ENCODE measurements at regions not wholly inside any gene's neighbourhood (a gene's known extent, or its start where the extent isn't known, plus 50 kb on each side); places are given as distances from the start of the nearest gene placed in this dataset.

- no peak for DNase-seq
These were observed 115.3 kb upstream of the C1QTNF9B start for GRCh38 chr13:24012648-24013047.

DNA sequence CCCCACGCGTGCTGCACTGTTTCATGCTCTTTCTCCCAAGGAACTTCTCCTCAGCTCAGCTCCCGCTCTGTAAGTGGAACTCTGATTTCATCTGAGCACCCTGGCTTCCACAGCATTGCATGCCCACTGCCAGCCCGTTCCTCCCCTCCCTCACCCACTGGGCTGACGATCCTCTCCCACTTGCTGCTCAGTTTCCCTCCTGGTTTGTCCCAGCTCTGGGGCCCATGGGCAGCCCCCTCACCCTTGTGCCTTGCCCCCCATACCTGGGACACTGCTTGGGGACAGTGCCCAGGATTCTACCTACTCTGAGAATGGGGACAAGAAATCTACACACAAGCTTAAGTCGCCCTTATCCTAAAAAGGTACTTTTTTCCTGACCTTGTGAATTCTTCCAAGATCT, 115.9 kb upstream of the C1QTNF9B start:
- DNase-seq = no peak

DNA sequence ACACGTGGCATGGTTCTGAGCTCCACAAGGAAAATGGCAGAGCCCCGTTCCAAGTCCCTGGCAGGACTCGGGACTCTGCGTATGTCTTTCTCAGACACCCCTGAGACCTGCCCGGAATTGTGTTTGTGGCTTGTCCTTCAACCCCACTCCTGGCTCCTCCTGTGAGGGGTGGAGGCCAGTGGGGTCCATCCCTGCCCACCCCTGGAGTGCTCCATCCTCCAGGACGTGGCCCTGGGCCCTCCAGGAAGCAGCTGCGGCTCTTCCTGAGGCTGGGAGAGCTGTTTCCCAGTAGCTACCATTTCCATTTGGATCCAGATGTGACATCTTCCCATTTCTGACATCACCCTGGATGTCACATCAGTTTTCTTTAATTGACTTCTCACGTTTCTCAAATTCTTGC, 118.7 kb upstream of the C1QTNF9B start:
- DNase-seq = no peak

- DNase-seq = no peak
These were observed 125.3 kb upstream of the C1QTNF9B start for GRCh38 chr13:24022568-24022967.

DNA sequence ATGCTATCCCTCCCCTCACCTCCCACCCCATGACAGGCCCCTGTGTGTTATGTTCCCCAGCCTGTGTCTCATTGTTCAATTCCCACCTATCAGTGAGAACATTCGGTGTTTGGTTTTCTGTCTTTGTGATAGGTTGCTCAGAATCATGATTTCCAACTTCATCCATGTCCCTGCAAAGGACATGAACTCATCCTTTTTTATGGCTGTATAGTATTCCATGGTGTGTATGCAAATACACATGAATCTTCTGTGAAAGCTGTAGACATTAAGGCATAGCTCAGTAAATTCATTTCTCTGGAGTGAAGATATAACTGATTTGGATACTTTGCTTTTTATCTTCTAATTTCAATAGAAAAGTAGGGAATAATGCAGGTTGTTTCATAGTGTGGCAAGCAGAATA, 125.8 kb upstream of the C1QTNF9B start:
- no peak for DNase-seq

DNA sequence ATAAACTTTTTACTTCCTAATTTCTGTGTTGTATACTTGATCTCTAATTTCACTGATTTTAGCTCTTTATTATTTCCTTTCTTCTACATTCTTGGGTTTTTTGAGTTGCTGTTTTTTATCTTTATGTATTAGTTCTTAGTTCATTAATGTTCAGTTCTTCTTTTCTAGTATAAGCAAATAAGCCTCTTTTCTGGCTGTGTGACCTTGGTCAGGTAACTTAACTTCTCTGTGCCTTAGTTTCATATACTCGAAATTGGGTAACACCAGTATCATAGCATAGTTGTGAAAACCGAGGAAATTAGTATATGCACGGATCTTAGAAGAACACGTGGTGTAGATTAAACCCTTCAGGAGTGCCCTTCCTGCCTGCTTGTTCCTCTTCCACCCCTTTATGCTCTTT, 130.2 kb upstream of the C1QTNF9B start:
- DNase-seq = no peak

DNA sequence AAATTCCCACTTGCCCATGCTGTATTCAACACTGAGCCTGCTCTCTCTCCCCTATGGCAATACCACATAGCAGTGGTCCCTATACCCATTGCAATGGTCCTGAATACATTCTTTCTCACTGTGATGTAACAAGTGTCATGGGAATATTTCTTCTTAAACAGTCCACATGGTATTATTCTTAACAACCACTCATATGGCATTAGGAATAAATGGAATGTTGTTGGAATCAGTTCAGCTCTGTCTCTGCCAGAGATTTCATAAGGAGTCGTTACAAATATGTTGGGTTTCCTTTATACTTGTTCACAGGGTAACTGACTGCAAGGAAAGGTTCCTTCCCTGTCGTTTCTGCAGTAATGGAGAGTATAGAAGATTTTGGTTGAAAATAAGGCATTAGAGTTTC, 128.3 kb upstream of the SPATA13 start:
- no peak for DNase-seq

DNA sequence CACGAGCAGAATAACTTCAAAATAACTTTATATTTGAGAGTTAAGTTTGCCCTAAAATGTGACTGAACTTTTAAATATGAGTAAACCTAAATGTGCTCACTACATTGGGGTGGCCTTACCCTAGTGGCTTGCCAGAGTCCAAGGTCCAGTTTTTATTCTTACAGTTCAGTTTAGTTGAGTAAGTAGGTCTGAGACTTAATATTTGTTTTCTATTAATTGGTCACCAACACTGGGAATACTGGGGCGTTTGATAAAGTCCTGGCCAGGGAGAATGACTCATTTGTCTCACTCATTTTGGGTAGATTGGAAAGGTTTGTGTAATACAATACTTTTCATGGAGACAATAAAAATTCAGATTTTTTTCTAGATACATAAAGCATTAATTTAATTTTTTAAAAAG, 127.8 kb upstream of the SPATA13 start:
- no peak for DNase-seq

GRCh38 chr13:24033527-24034302, 126.8 kb upstream of the SPATA13 start:
- DNase-seq = no peak

DNA sequence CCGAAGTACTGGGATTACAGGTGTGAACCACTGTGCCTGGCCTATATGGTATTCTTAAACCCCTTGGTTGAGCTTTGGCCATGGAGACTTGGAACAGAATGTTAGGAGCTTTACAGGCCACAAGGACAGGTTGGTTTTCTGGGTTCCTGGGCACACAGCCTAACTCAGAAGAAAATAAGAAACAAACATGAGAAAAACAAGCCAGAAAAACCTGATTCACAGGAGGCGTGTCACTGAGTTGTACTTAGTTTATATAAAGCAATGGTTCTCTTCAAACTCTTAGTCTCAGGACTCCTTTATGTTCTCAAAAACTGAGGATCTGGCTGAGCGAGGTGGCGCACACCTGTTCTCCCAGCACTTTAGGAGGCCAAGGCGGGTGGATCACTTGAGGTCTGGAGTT, 125.1 kb upstream of the SPATA13 start:
- DNase-seq = no peak

DNA sequence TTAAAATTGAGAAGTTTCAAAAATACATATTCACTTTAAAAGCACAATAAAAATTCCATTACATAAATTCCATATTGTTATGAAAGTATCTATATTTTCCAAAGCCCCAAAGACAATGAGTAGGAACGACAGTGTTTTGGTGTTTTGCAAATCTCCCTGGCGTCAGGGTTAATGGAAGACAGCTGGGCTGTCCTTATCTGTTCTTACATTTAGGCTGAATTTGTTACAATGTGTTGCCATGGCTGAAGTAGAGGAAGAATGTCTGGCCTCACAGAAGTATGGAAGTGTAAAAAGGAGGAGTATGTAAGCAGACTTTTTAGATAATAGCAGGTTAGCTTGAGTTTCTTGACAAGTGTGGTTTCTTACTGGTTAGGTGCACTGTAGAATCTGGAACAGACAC, 124.4 kb upstream of the SPATA13 start:
- no peak for DNase-seq

GRCh38 chr13:24038405-24038804, 122.1 kb upstream of the SPATA13 start:
- no peak for DNase-seq

DNA sequence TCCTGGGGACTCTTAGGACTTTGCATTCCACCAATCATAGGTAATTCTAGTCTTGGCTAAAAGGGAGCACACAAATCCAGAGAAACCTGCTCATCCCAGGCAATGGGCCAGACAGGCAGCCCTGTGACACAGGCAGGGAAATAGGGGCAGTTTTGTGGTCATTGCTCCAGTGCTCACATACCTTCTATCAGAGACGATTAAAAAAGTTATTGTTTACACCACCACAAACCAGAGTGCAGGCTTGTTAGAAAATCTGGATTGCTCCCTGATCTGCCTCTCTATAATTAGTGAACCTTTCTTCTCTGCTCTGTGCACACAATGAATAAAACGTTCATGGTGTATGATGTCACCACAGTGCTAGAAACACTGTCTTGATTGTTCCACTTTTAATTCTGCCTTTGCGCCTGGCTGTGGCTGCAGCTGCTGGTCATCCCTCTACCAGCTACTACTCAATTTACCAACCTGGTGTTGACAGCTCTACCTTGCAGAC, 121.6 kb upstream of the SPATA13 start:
- DNase-seq = no peak

- no peak for DNase-seq
These were observed 120.7 kb upstream of the SPATA13 start for GRCh38 chr13:24039621-24040475.

- no peak for DNase-seq
These were observed 119.7 kb upstream of the SPATA13 start for GRCh38 chr13:24040835-24041234.

GRCh38 chr13:24041651-24042225, 118.8 kb upstream of the SPATA13 start:
- no peak for DNase-seq

- no peak for DNase-seq
These were observed 117.6 kb upstream of the SPATA13 start for GRCh38 chr13:24042710-24043440.

GRCh38 chr13:24043590-24044350, 116.8 kb upstream of the SPATA13 start:
- DNase-seq = no peak

DNA sequence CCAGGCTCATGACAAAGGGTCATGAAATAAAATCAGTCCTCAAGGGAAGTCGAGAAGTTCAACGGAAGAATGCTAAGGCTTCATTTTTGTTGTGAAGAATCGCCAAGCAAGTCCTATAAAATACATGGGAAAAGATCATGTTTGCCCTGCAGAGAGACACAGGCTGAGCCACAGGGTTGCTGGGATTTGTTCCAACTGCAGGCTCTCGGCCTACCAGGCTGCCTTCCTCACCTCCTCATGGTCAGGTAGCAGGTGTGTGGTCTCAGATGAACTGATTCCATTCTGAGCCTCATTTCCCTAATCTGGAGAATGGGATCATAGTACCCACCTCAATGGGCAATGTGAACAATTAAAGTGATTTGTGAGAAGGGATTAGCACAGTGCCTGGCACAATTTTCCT, 114.9 kb upstream of the SPATA13 start:
- no peak for DNase-seq

DNA sequence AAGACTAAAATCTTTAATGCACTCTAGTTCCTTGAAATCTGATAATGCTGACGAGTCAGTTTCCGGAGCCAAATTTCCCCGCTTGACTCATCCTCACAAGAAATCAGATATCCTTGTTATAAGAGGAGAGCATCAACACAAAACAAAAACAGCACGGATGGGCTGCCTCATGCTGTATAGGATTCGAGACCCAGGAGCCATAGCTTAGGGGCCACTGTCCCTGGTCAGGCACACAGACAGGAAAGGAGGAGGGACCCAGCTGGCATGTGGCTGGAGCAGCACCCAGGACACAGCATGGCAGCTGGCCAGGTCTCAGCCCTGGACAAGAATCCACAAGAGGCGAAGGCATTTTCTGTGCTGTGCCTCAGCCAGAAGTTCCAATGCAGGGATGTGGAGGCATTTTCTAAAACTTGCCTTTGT, 110.2 kb upstream of the SPATA13 start:
- no peak for DNase-seq

DNA sequence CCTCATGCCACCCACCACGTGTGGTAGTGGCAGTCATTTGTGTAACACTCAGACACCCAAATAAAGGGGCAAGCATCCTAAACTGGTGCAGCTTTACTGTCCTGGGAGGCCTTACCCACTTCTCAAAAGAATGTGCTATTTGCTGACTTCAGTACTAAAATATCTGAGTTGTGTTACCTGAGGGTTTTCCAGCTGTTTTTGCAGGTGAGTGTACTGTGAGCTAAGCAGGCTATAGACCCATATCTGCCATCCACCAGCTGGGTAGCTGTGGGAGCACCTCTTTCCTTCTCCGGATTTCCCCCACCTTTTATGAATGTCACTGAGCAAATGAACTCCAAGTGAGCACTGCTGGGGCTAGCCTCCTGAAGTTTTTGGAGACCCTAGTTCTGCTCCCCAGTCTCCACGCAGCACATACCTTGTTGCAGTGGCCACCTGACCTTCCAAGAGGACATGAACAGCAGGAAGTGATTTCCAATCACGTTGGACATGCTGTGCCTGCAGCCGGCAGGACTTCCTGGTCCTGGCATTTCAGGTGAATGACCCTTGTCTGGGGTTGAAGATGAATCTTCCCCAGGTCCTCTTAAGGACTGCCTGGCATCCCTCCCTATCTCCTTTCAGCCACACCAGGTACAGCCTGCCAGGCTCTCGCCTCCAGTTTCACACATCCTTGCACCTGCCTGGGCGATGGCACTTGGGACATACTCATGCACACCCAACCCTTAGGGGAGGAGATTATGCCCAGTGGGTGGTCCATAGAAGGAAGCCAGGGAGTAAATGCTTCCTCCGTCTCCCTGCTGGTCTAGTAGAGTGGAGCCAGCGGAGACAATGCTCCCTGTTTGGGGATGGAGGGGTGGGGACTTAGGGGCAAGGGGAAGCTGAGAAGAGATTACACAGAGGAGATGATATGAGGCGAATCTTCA, 109.5 kb upstream of the SPATA13 start:
- DNase-seq = no peak
